ENCODE measurements at regions not wholly inside any gene's neighbourhood (a gene's known extent, or its start where the extent isn't known, plus 50 kb on each side); places are given as distances from the start of the nearest gene placed in this dataset.
"Not testable (repeated sequence)": the region's sequence is repeated elsewhere in the genome, so short reads cannot be mapped to it uniquely, and the experiment has no call there.

- Histone ChIP-seq H3K4me1 (ENCODE audit: insufficient read depth, low read length) (no peaks in the 10 kb centered on the region), H3K27me3 (ENCODE audit: insufficient read depth, low read length) (no peaks in the 10 kb centered on the region), H3K9ac (ENCODE audit: low read depth, low read length) (no peak overlapping the region), H3K36me3 (ENCODE audit: insufficient read depth, low read length) (no peaks in the 10 kb centered on the region), H3K27ac (ENCODE audit: low read depth, low read length) (no peak overlapping the region), H3K9me3 (ENCODE audit: insufficient read depth, low read depth, low read length) (peaks cover 13% of the 10 kb centered on the region), H3K4me3 (ENCODE audit: low read length) (no peak overlapping the region)
- 92% methylated on average over 2 of the region's 3 CpGs for WGBS
Observed at GRCh38 chr21:28136656-28137255, 855.9 kb downstream of the LTN1 start.

- Histone ChIP-seq H3K4me3 (ENCODE audit: low read length) (no peak overlapping the region), H3K27ac (ENCODE audit: low read depth, low read length) (no peak overlapping the region), H3K27me3 (ENCODE audit: insufficient read depth, low read length) (no peaks in the 10 kb centered on the region), H3K4me1 (ENCODE audit: insufficient read depth, low read length) (no peaks in the 10 kb centered on the region), H3K9me3 (ENCODE audit: insufficient read depth, low read depth, low read length) (peaks cover 24% of the 10 kb centered on the region), H3K36me3 (ENCODE audit: insufficient read depth, low read length) (no peaks in the 10 kb centered on the region), H3K9ac (ENCODE audit: low read depth, low read length) (no peak overlapping the region)
- 96% methylated on average over 2 of the region's 2 CpGs for WGBS
Observed at GRCh38 chr21:28135646-28136045, 857.0 kb downstream of the LTN1 start.

GRCh38 chr21:28133116-28133515, 859.6 kb downstream of the LTN1 start:
- Histone ChIP-seq H3K36me3 (ENCODE audit: insufficient read depth, low read length) (no peaks in the 10 kb centered on the region), H3K4me1 (ENCODE audit: insufficient read depth, low read length) (no peaks in the 10 kb centered on the region), H3K27ac (ENCODE audit: low read depth, low read length) (no peak overlapping the region), H3K9me3 (ENCODE audit: insufficient read depth, low read depth, low read length) (peaks cover 24% of the 10 kb centered on the region), H3K27me3 (ENCODE audit: insufficient read depth, low read length) (no peaks in the 10 kb centered on the region), H3K4me3 (ENCODE audit: low read length) (no peak overlapping the region), H3K9ac (ENCODE audit: low read depth, low read length) (no peak overlapping the region)
- 100% methylated on average over 1 of the region's 2 CpGs for WGBS

- Histone ChIP-seq H3K36me3 (ENCODE audit: insufficient read depth, low read length) (no peaks in the 10 kb centered on the region), H3K27me3 (ENCODE audit: insufficient read depth, low read length) (no peaks in the 10 kb centered on the region), H3K27ac (ENCODE audit: low read depth, low read length) (no peak overlapping the region), H3K4me1 (ENCODE audit: insufficient read depth, low read length) (no peaks in the 10 kb centered on the region), H3K9me3 (ENCODE audit: insufficient read depth, low read depth, low read length) (peaks cover 24% of the 10 kb centered on the region), H3K9ac (ENCODE audit: low read depth, low read length) (no peak overlapping the region), H3K4me3 (ENCODE audit: low read length) (no peak overlapping the region)
- WGBS = 80% methylated on average over 1 of the region's 1 CpG
Observed at GRCh38 chr21:28132713-28133112, 860.0 kb downstream of the LTN1 start.

- Histone ChIP-seq H3K9me3 (ENCODE audit: insufficient read depth, low read depth, low read length) (peaks cover 15% of the 10 kb centered on the region), H3K27ac (ENCODE audit: low read depth, low read length) (no peak overlapping the region), H3K9ac (ENCODE audit: low read depth, low read length) (no peak overlapping the region), H3K4me1 (ENCODE audit: insufficient read depth, low read length) (no peaks in the 10 kb centered on the region), H3K27me3 (ENCODE audit: insufficient read depth, low read length) (no peaks in the 10 kb centered on the region), H3K4me3 (ENCODE audit: low read length) (no peak overlapping the region), H3K36me3 (ENCODE audit: insufficient read depth, low read length) (no peaks in the 10 kb centered on the region)
- 93% methylated on average over 2 of the region's 2 CpGs for WGBS
Observed at GRCh38 chr21:28127175-28127785, 865.4 kb downstream of the LTN1 start.

- Histone ChIP-seq H3K9ac (ENCODE audit: low read depth, low read length) (no peak overlapping the region), H3K9me3 (ENCODE audit: insufficient read depth, low read depth, low read length) (peaks cover 10% of the 10 kb centered on the region), H3K4me3 (ENCODE audit: low read length) (no peak overlapping the region), H3K27ac (ENCODE audit: low read depth, low read length) (no peak overlapping the region), H3K36me3 (ENCODE audit: insufficient read depth, low read length) (no peaks in the 10 kb centered on the region), H3K4me1 (ENCODE audit: insufficient read depth, low read length) (no peaks in the 10 kb centered on the region), H3K27me3 (ENCODE audit: insufficient read depth, low read length) (no peaks in the 10 kb centered on the region)
- WGBS = 100% methylated on average over 1 of the region's 1 CpG
Observed at GRCh38 chr21:28126521-28127174, 866.0 kb downstream of the LTN1 start.

- H3K4me3 ChIP-seq (ENCODE audit: low read length) = no peak overlapping the region
- H3K9ac ChIP-seq (ENCODE audit: low read depth, low read length) = no peak overlapping the region
- H3K9me3 ChIP-seq (ENCODE audit: insufficient read depth, low read depth, low read length) = no peaks in the 10 kb centered on the region
- no peaks in the 10 kb centered on the region for H3K27me3 ChIP-seq (ENCODE audit: insufficient read depth, low read length)
- no peaks in the 10 kb centered on the region for H3K36me3 ChIP-seq (ENCODE audit: insufficient read depth, low read length)
- no CpG with 5 or more reads among the region's 2 CpGs for whole genome bisulfite sequencing
- H3K4me1 ChIP-seq (ENCODE audit: insufficient read depth, low read length) = no peaks in the 10 kb centered on the region
- H3K27ac ChIP-seq (ENCODE audit: low read depth, low read length) = no peak overlapping the region
Observed at GRCh38 chr21:28124541-28124940, 868.1 kb downstream of the LTN1 start.

- Histone ChIP-seq H3K9ac (ENCODE audit: low read depth, low read length) (no peak overlapping the region), H3K4me1 (ENCODE audit: insufficient read depth, low read length) (no peaks in the 10 kb centered on the region), H3K36me3 (ENCODE audit: insufficient read depth, low read length) (no peaks in the 10 kb centered on the region), H3K27ac (ENCODE audit: low read depth, low read length) (no peak overlapping the region), H3K27me3 (ENCODE audit: insufficient read depth, low read length) (no peaks in the 10 kb centered on the region), H3K4me3 (ENCODE audit: low read length) (no peak overlapping the region), H3K9me3 (ENCODE audit: insufficient read depth, low read depth, low read length) (no peaks in the 10 kb centered on the region)
- WGBS = 97% methylated on average over 3 of the region's 3 CpGs
Observed at GRCh38 chr21:28118570-28118969, 874.1 kb downstream of the LTN1 start.

GRCh38 chr21:28114986-28115385, 877.7 kb downstream of the LTN1 start:
- WGBS = 85% methylated on average over 5 of the region's 5 CpGs
- not testable (repeated sequence) for H3K4me3 ChIP-seq (ENCODE audit: low read length); H3K4me1 ChIP-seq (ENCODE audit: insufficient read depth, low read length); H3K36me3 ChIP-seq (ENCODE audit: insufficient read depth, low read length); H3K9ac ChIP-seq (ENCODE audit: low read depth, low read length); H3K27ac ChIP-seq (ENCODE audit: low read depth, low read length); H3K27me3 ChIP-seq (ENCODE audit: insufficient read depth, low read length); H3K9me3 ChIP-seq (ENCODE audit: insufficient read depth, low read depth, low read length)

GRCh38 chr21:28113718-28114117, 879.0 kb downstream of the LTN1 start:
- no peaks in the 10 kb centered on the region for H3K9me3 ChIP-seq (ENCODE audit: insufficient read depth, low read depth, low read length)
- no peak overlapping the region for H3K4me3 ChIP-seq (ENCODE audit: low read length)
- no peaks in the 10 kb centered on the region for H3K27me3 ChIP-seq (ENCODE audit: insufficient read depth, low read length)
- H3K36me3 ChIP-seq (ENCODE audit: insufficient read depth, low read length) = no peaks in the 10 kb centered on the region
- H3K9ac ChIP-seq (ENCODE audit: low read depth, low read length) = no peak overlapping the region
- H3K27ac ChIP-seq (ENCODE audit: low read depth, low read length) = no peak overlapping the region
- no peaks in the 10 kb centered on the region for H3K4me1 ChIP-seq (ENCODE audit: insufficient read depth, low read length)

- H3K27me3 ChIP-seq (ENCODE audit: insufficient read depth, low read length) = no peaks in the 10 kb centered on the region
- H3K9ac ChIP-seq (ENCODE audit: low read depth, low read length) = no peak overlapping the region
- no peaks in the 10 kb centered on the region for H3K36me3 ChIP-seq (ENCODE audit: insufficient read depth, low read length)
- WGBS = 89% methylated on average over 2 of the region's 5 CpGs
- no peaks in the 10 kb centered on the region for H3K4me1 ChIP-seq (ENCODE audit: insufficient read depth, low read length)
- no peak overlapping the region for H3K4me3 ChIP-seq (ENCODE audit: low read length)
- H3K27ac ChIP-seq (ENCODE audit: low read depth, low read length) = no peak overlapping the region
- no peaks in the 10 kb centered on the region for H3K9me3 ChIP-seq (ENCODE audit: insufficient read depth, low read depth, low read length)
Observed at GRCh38 chr21:28112511-28112910, 880.2 kb downstream of the LTN1 start.
